Thyroid gland (tissue), 4 donors: ENCODE measurements at regions not wholly inside any gene's neighbourhood (a gene's known extent, or its start where the extent isn't known, plus 50 kb on each side); places are given as distances from the start of the nearest gene placed in this dataset.

Experiments used
- POLR2A ChIP-seq, 2 donors: fragments of 450-650 bp; IDR thresholded peaks; one replicate each; pipeline ENCODE4 v1.6.1; 2017; ENCODE audit warnings: antibody characterized with exemption in 2 of 2, mild to moderate bottlenecking in 2 of 2, moderate library complexity in 1 of 2
- TF ChIP-seq, protein P1 (sequence below), 6 experiments: fragments of 200-600 bp in 3 of 6; fragments of 450-650 bp in 3 of 6; sonication (generic) in 3 of 6; IDR thresholded peaks; one replicate each; pipeline ENCODE4 v1.5.1; 2016 to 2019; ENCODE audit warnings: antibody characterized with exemption in 6 of 6, mild to moderate bottlenecking in 2 of 6, inconsistent platforms in 1 of 6, moderate library complexity in 1 of 6

DNA sequence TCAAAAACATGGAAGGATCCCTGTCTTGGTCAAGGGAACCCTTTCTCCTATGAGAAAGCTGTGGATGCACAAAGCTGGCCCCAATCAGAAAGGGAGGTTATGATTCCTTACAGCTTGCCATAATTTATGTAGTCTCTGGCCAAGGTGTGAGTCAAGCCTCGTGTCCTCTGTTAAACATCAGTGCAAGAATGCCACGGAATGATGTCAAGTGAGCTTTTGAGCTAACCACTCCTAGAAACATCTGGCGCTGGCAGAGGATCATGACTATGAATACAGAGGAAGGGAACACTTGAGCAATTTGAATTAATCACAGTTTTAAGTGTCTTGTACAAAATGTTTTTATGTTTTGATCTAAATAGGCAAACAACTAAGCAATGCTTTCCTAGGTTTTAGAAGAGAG, 51.5 kb upstream of the RAP2C start:
- TF ChIP-seq, protein P1, sequence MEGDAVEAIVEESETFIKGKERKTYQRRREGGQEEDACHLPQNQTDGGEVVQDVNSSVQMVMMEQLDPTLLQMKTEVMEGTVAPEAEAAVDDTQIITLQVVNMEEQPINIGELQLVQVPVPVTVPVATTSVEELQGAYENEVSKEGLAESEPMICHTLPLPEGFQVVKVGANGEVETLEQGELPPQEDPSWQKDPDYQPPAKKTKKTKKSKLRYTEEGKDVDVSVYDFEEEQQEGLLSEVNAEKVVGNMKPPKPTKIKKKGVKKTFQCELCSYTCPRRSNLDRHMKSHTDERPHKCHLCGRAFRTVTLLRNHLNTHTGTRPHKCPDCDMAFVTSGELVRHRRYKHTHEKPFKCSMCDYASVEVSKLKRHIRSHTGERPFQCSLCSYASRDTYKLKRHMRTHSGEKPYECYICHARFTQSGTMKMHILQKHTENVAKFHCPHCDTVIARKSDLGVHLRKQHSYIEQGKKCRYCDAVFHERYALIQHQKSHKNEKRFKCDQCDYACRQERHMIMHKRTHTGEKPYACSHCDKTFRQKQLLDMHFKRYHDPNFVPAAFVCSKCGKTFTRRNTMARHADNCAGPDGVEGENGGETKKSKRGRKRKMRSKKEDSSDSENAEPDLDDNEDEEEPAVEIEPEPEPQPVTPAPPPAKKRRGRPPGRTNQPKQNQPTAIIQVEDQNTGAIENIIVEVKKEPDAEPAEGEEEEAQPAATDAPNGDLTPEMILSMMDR (IDR thresholded peaks at IDR 0.05) = no peak
- no peak for TF ChIP-seq POLR2A (IDR thresholded peaks at IDR 0.05)
